M059J (cell line): ENCODE measurements at regions not wholly inside any gene's neighbourhood (a gene's known extent, or its start where the extent isn't known, plus 50 kb on each side); places are given as distances from the start of the nearest gene placed in this dataset.

Source experiments
- DNase-seq: peaks from one replicate; pipeline ENCODE4 v3.0.0-alpha.2; 2012; ENCODE audit warnings: low read depth

- DNase-seq, result peak; percentile 7
Measured at GRCh38 chr9:23307731-23308513, 518.1 kb downstream of the ELAVL2 start.

GRCh38 chr9:23309800-23310199, 516.2 kb downstream of the ELAVL2 start:
- DNase-seq, result no peak

GRCh38 chr9:23314247-23314646, 511.8 kb downstream of the ELAVL2 start:
- DNase-seq, result no peak

- no peak for DNase-seq
Measured at GRCh38 chr9:23319092-23319491, 506.9 kb downstream of the ELAVL2 start.

GRCh38 chr9:23321049-23321448, 505.0 kb downstream of the ELAVL2 start:
- no peak for DNase-seq

GRCh38 chr9:23322392-23322791, 503.6 kb downstream of the ELAVL2 start:
- peak; percentile 22 for DNase-seq

GRCh38 chr9:23324511-23324910, 501.5 kb downstream of the ELAVL2 start:
- no peak for DNase-seq

- no peak for DNase-seq
Measured at GRCh38 chr9:23326597-23326996, 499.4 kb downstream of the ELAVL2 start.

- no peak for DNase-seq
Measured at GRCh38 chr9:23341346-23341745, 484.7 kb downstream of the ELAVL2 start.

GRCh38 chr9:23342291-23342690, 483.7 kb downstream of the ELAVL2 start:
- DNase-seq, result peak; percentile 40

GRCh38 chr9:23343226-23343625, 482.8 kb downstream of the ELAVL2 start:
- no peak for DNase-seq

- DNase-seq, result no peak
Measured at GRCh38 chr9:23361096-23361495, 464.9 kb downstream of the ELAVL2 start.

GRCh38 chr9:23372703-23373102, 453.3 kb downstream of the ELAVL2 start:
- no peak for DNase-seq

- peak; percentile 23 for DNase-seq
Measured at GRCh38 chr9:23375511-23375910, 450.5 kb downstream of the ELAVL2 start.

GRCh38 chr9:23379842-23380241, 446.2 kb downstream of the ELAVL2 start:
- DNase-seq, result no peak

GRCh38 chr9:23380821-23381220, 445.2 kb downstream of the ELAVL2 start:
- no peak for DNase-seq

GRCh38 chr9:23382418-23382817, 443.6 kb downstream of the ELAVL2 start:
- no peak for DNase-seq

- DNase-seq, result no peak
Measured at GRCh38 chr9:23394189-23394588, 431.9 kb downstream of the ELAVL2 start.

GRCh38 chr9:23408874-23409273, 417.2 kb downstream of the ELAVL2 start:
- DNase-seq, result no peak

GRCh38 chr9:23412046-23412445, 414.0 kb downstream of the ELAVL2 start:
- DNase-seq, result no peak

- no peak for DNase-seq
Measured at GRCh38 chr9:23412458-23412857, 413.6 kb downstream of the ELAVL2 start.

- DNase-seq, result no peak
Measured at GRCh38 chr9:23413541-23413940, 412.5 kb downstream of the ELAVL2 start.

GRCh38 chr9:23423999-23424398, 402.0 kb downstream of the ELAVL2 start:
- no peak for DNase-seq

GRCh38 chr9:23426144-23426543, 399.9 kb downstream of the ELAVL2 start:
- no peak for DNase-seq
